PC-9 (cell line): ENCODE measurements at regions not wholly inside any gene's neighbourhood (a gene's known extent, or its start where the extent isn't known, plus 50 kb on each side); places are given as distances from the start of the nearest gene placed in this dataset.

ENCODE experiments used
- CTCF ChIP-seq: fragments of 200-600 bp; sonication (generic); conservative IDR thresholded peaks from 2 replicates; pipeline ENCODE4 v1.6.1; 2017; ENCODE audit warnings: mixed run types, antibody characterized with exemption, mild to moderate bottlenecking, moderate library complexity
- EZH2 ChIP-seq: fragments of 200-600 bp; sonication (generic); IDR thresholded peaks from 2 replicates; pipeline ENCODE4 v1.8.0; 2017; ENCODE audit warnings: antibody characterized with exemption, low read depth

- TF ChIP-seq CTCF (no peak), EZH2 (no peak)
These were observed 1032.4 kb downstream of the TBC1D22A start for GRCh38 chr22:47794851-47795250.
